ENCODE measurements at regions not wholly inside any gene's neighbourhood (a gene's known extent, or its start where the extent isn't known, plus 50 kb on each side); places are given as distances from the start of the nearest gene placed in this dataset.

- TF ChIP-seq TARDBP (IDR thresholded peaks at IDR 0.05): no peak
- TF ChIP-seq HDGF (IDR thresholded peaks at IDR 0.05; ENCODE audit: borderline replicate concordance): no peak
- no peak for TF ChIP-seq FOXA1 (IDR thresholded peaks at IDR 0.05)
- TF ChIP-seq BHLHE40 (IDR thresholded peaks at IDR 0.05; ENCODE audit: borderline replicate concordance): no peak
- no peak for TF ChIP-seq ELF4 (IDR thresholded peaks at IDR 0.05)
- TF ChIP-seq LEF1 (IDR thresholded peaks at IDR 0.05; ENCODE audit: borderline replicate concordance): no peak
- TF ChIP-seq SUZ12 (IDR thresholded peaks at IDR 0.05): no peak
- no peak for TF ChIP-seq ZNF384 (IDR thresholded peaks at IDR 0.05)
- no peak for TF ChIP-seq NFRKB (IDR thresholded peaks at IDR 0.05)
- no peak for DNase-seq (ENCODE audit: extremely low spot score)
- CTCF ChIA-PET: no interaction called here
- POLR2A ChIA-PET: no interaction called here
Measured at GRCh38 chr6:78484198-78485064, 382.9 kb upstream of the IRAK1BP1 start.

GRCh38 chr6:78487401-78487800 lies 379.9 kb upstream of the IRAK1BP1 start:
- ChIA-PET CTCF (no interaction called here), POLR2A (no interaction called here)
- DNase-seq (ENCODE audit: extremely low spot score): no peak
- TF ChIP-seq PKNOX1 (IDR thresholded peaks at IDR 0.05) (no peak), SUZ12 (IDR thresholded peaks at IDR 0.05) (no peak), BHLHE40 (IDR thresholded peaks at IDR 0.05; ENCODE audit: borderline replicate concordance) (no peak), ZNF384 (IDR thresholded peaks at IDR 0.05) (no peak), FOXA1 (IDR thresholded peaks at IDR 0.05) (no peak), LEF1 (IDR thresholded peaks at IDR 0.05; ENCODE audit: borderline replicate concordance) (no peak), ARNT (IDR thresholded peaks at IDR 0.05) (no peak), TARDBP (IDR thresholded peaks at IDR 0.05) (no peak)

- CTCF ChIA-PET: interaction anchor here (0.6 kb wide), 1 partner anchor 1786 kb away, joined by 4 read pairs; no protein-coding TSS in a partner anchor
Measured at GRCh38 chr6:78489874-78490273, 377.5 kb upstream of the IRAK1BP1 start.

GRCh38 chr6:78492351-78493017 lies 374.9 kb upstream of the IRAK1BP1 start:
- ChIA-PET POLR2A (no interaction called here), CTCF (interaction anchor here (0.7 kb wide), 1 partner anchor 181 kb away, joined by 3 read pairs; no protein-coding TSS in a partner anchor)
- no peak for TF ChIP-seq CTBP1 (IDR thresholded peaks at IDR 0.05; ENCODE audit: borderline replicate concordance)
- no peak for TF ChIP-seq PKNOX1 (IDR thresholded peaks at IDR 0.05)
- TF ChIP-seq SUZ12 (IDR thresholded peaks at IDR 0.05): no peak
- no peak for TF ChIP-seq BHLHE40 (IDR thresholded peaks at IDR 0.05; ENCODE audit: borderline replicate concordance)
- no peak for TF ChIP-seq NFRKB (IDR thresholded peaks at IDR 0.05)
- no peak for TF ChIP-seq HDGF (IDR thresholded peaks at IDR 0.05; ENCODE audit: borderline replicate concordance)
- TF ChIP-seq FOXK2 (IDR thresholded peaks at IDR 0.05): no peak
- no peak for TF ChIP-seq L3MBTL2 (conservative IDR thresholded peaks at IDR 0.05)
- no peak for TF ChIP-seq ARNT (IDR thresholded peaks at IDR 0.05)
- TF ChIP-seq SP1 (IDR thresholded peaks at IDR 0.05): no peak
- no peak for DNase-seq (ENCODE audit: extremely low spot score)

More at GRCh38 chr6:78489874-78490273, 377.5 kb upstream of the IRAK1BP1 start:
- no peak for TF ChIP-seq HDGF (IDR thresholded peaks at IDR 0.05; ENCODE audit: borderline replicate concordance)
- TF ChIP-seq NFRKB (IDR thresholded peaks at IDR 0.05): no peak
- TF ChIP-seq LEF1 (IDR thresholded peaks at IDR 0.05; ENCODE audit: borderline replicate concordance): no peak
- TF ChIP-seq ZNF384 (IDR thresholded peaks at IDR 0.05): no peak
- no peak for TF ChIP-seq FOXA1 (IDR thresholded peaks at IDR 0.05)
- TF ChIP-seq CTBP1 (IDR thresholded peaks at IDR 0.05; ENCODE audit: borderline replicate concordance): no peak
- DNase-seq (ENCODE audit: extremely low spot score): no peak
- POLR2A ChIA-PET: no interaction called here

GRCh38 chr6:78500299-78501089 lies 366.9 kb upstream of the IRAK1BP1 start:
- CTCF ChIA-PET: no interaction called here
- TF ChIP-seq BHLHE40 (IDR thresholded peaks at IDR 0.05; ENCODE audit: borderline replicate concordance) (no peak), PKNOX1 (IDR thresholded peaks at IDR 0.05) (no peak), CTBP1 (IDR thresholded peaks at IDR 0.05; ENCODE audit: borderline replicate concordance) (no peak), FOXK2 (IDR thresholded peaks at IDR 0.05) (no peak), FOXM1 (IDR thresholded peaks at IDR 0.05; ENCODE audit: borderline replicate concordance) (no peak), TARDBP (IDR thresholded peaks at IDR 0.05) (no peak), SP1 (IDR thresholded peaks at IDR 0.05) (no peak), SUZ12 (IDR thresholded peaks at IDR 0.05) (no peak), L3MBTL2 (conservative IDR thresholded peaks at IDR 0.05) (no peak), ARNT (IDR thresholded peaks at IDR 0.05) (no peak), HDGF (IDR thresholded peaks at IDR 0.05; ENCODE audit: borderline replicate concordance) (no peak), ELF4 (IDR thresholded peaks at IDR 0.05) (no peak), LEF1 (IDR thresholded peaks at IDR 0.05; ENCODE audit: borderline replicate concordance) (no peak)
- POLR2A ChIA-PET: no interaction called here
- no peak for DNase-seq (ENCODE audit: extremely low spot score)
